GM23338 (cell line): ENCODE measurements at regions not wholly inside any gene's neighbourhood (a gene's known extent, or its start where the extent isn't known, plus 50 kb on each side); places are given as distances from the start of the nearest gene placed in this dataset.
"Not testable (repeated sequence)": the region's sequence is repeated elsewhere in the genome, so short reads cannot be mapped to it uniquely, and the experiment has no call there.

ENCODE experiments used
- CREB1 ChIP-seq: fragments of 250-450 bp; sonication (Bioruptor Pico); IDR thresholded peaks from 2 replicates; pipeline ENCODE4 v1.5.0; 2020; ENCODE audit warnings: low read depth, mild to moderate bottlenecking, moderate library complexity
- CTCF ChIP-seq, 2 experiments: fragments of 200-600 bp in 1 of 2; sonication (generic) in 1 of 2; conservative IDR thresholded peaks; 2 replicates each; pipeline versions ENCODE4 v1.5.1 to v1.6.1; 2016 to 2017; ENCODE audit warnings: antibody characterized with exemption in 2 of 2, low read depth in 2 of 2, mild to moderate bottlenecking in 2 of 2, moderate library complexity in 1 of 2
- EZH2 ChIP-seq: fragments of 200-600 bp; sonication (generic); IDR thresholded peaks from one replicate; pipeline ENCODE4 v1.8.0; 2017; ENCODE audit warnings: antibody characterized with exemption, mild to moderate bottlenecking, low read depth; ENCODE audit not compliant: unreplicated experiment
- POLR2AphosphoS5 ChIP-seq: IDR thresholded peaks from 2 replicates; pipeline ENCODE4 v1.6.1; 2016; ENCODE audit warnings: antibody characterized with exemption, low read depth
- TF ChIP-seq, protein P1 (sequence below): IDR thresholded peaks from one replicate; pipeline ENCODE4 v1.6.1; 2018; ENCODE audit warnings: antibody characterized with exemption; ENCODE audit not compliant: unreplicated experiment

- not testable (repeated sequence) for TF ChIP-seq CTCF (conservative IDR thresholded peaks at IDR 0.05; ENCODE audit: low read depth in 2 of 2); EZH2; CREB1 (CRISPR knock-in tag); POLR2AphosphoS5
- TF ChIP-seq, protein P1, sequence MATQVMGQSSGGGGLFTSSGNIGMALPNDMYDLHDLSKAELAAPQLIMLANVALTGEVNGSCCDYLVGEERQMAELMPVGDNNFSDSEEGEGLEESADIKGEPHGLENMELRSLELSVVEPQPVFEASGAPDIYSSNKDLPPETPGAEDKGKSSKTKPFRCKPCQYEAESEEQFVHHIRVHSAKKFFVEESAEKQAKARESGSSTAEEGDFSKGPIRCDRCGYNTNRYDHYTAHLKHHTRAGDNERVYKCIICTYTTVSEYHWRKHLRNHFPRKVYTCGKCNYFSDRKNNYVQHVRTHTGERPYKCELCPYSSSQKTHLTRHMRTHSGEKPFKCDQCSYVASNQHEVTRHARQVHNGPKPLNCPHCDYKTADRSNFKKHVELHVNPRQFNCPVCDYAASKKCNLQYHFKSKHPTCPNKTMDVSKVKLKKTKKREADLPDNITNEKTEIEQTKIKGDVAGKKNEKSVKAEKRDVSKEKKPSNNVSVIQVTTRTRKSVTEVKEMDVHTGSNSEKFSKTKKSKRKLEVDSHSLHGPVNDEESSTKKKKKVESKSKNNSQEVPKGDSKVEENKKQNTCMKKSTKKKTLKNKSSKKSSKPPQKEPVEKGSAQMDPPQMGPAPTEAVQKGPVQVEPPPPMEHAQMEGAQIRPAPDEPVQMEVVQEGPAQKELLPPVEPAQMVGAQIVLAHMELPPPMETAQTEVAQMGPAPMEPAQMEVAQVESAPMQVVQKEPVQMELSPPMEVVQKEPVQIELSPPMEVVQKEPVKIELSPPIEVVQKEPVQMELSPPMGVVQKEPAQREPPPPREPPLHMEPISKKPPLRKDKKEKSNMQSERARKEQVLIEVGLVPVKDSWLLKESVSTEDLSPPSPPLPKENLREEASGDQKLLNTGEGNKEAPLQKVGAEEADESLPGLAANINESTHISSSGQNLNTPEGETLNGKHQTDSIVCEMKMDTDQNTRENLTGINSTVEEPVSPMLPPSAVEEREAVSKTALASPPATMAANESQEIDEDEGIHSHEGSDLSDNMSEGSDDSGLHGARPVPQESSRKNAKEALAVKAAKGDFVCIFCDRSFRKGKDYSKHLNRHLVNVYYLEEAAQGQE, result not testable (repeated sequence)
These were observed 99.2 kb upstream of the TERB2 start for GRCh38 chr15:44857164-44857710.
